Peyer's patch (tissue), 4 donors: ENCODE measurements at regions not wholly inside any gene's neighbourhood (a gene's known extent, or its start where the extent isn't known, plus 50 kb on each side); places are given as distances from the start of the nearest gene placed in this dataset.
"Not testable (repeated sequence)": the region's sequence is repeated elsewhere in the genome, so short reads cannot be mapped to it uniquely, and the experiment has no call there.

Source experiments
- CTCF ChIP-seq, 6 experiments: fragments of 450-650 bp in 4 of 6; fragments of 200-600 bp in 2 of 6; sonication (generic) in 1 of 6; IDR thresholded peaks; one replicate each; pipeline ENCODE4 v1.5.1; 2017 to 2019; ENCODE audit warnings: antibody characterized with exemption in 6 of 6, mild to moderate bottlenecking in 3 of 6, moderate library complexity in 1 of 6
- POLR2A ChIP-seq, 2 donors: fragments of 450-650 bp; IDR thresholded peaks; one replicate each; pipeline ENCODE4 v1.5.1; 2017; ENCODE audit warnings: antibody characterized with exemption in 2 of 2, mild to moderate bottlenecking in 2 of 2, moderate library complexity in 2 of 2

- not testable (repeated sequence) for TF ChIP-seq CTCF, POLR2A (IDR thresholded peaks at IDR 0.05)
Measured at GRCh38 chr5:34467984-34468383, 188.1 kb upstream of the RAI14 start.
